ENCODE measurements at regions not wholly inside any gene's neighbourhood (a gene's known extent, or its start where the extent isn't known, plus 50 kb on each side); places are given as distances from the start of the nearest gene placed in this dataset.

- ChIA-PET POLR2A (interaction anchor here (0.6 kb wide), 1 partner anchor 11 kb away, joined by 3 read pairs; no protein-coding TSS in a partner anchor), CTCF (interaction anchor here (0.9 kb wide), 1 partner anchor 10 kb away, joined by 3 read pairs; no protein-coding TSS in a partner anchor)
- TF ChIP-seq, protein P1, sequence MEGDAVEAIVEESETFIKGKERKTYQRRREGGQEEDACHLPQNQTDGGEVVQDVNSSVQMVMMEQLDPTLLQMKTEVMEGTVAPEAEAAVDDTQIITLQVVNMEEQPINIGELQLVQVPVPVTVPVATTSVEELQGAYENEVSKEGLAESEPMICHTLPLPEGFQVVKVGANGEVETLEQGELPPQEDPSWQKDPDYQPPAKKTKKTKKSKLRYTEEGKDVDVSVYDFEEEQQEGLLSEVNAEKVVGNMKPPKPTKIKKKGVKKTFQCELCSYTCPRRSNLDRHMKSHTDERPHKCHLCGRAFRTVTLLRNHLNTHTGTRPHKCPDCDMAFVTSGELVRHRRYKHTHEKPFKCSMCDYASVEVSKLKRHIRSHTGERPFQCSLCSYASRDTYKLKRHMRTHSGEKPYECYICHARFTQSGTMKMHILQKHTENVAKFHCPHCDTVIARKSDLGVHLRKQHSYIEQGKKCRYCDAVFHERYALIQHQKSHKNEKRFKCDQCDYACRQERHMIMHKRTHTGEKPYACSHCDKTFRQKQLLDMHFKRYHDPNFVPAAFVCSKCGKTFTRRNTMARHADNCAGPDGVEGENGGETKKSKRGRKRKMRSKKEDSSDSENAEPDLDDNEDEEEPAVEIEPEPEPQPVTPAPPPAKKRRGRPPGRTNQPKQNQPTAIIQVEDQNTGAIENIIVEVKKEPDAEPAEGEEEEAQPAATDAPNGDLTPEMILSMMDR (IDR thresholded peaks at IDR 0.05; ENCODE audit: control extremely low read depth, extremely low read depth, low read depth, missing control alignments): no peak
- no peak for DNase-seq (ENCODE audit: extremely low spot score)
Measured at GRCh38 chr15:70281261-70281810, 183.6 kb upstream of the TLE3 start.

- DNase-seq (ENCODE audit: extremely low spot score): no peak
- ChIA-PET POLR2A (interaction anchor here (0.6 kb wide), 1 partner anchor 10 kb away, joined by 3 read pairs; no protein-coding TSS in a partner anchor), CTCF (interaction anchor here (0.9 kb wide), 1 partner anchor 10 kb away, joined by 3 read pairs; no protein-coding TSS in a partner anchor)
- TF ChIP-seq, protein P1 (IDR thresholded peaks at IDR 0.05; ENCODE audit: control extremely low read depth, extremely low read depth, low read depth, missing control alignments): no peak
Measured at GRCh38 chr15:70280781-70281180, 183.1 kb upstream of the TLE3 start.

GRCh38 chr15:70279096-70279495 is 181.4 kb upstream of the TLE3 start:
- ChIA-PET POLR2A (no interaction called here), CTCF (interaction anchor here (1.5 to 1.7 kb wide), 2 partner anchors 15 to 21 kb away, joined by 4 to 6 read pairs; no protein-coding TSS in a partner anchor)
- no peak for DNase-seq (ENCODE audit: extremely low spot score)
- TF ChIP-seq, protein P1 (IDR thresholded peaks at IDR 0.05; ENCODE audit: control extremely low read depth, extremely low read depth, low read depth, missing control alignments): no peak

DNA sequence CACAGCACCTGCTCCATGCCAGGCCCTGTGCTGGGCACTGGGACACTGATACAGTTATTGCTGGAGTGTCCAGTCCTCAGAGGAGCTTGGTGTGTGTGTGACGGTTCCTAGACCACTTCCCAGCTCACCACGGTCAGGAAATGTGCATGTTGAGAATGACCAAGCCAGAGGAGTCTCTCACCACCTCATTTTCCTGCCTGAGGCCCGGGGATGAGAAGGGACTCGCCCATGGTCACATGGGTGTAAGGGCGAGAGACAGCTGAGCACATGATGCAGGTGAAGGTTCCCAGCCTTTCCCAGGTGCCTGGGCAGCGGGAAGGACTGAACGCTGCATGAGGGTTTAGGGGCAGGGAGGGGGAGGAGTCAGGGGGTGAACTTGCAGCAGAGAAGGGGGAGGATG is 180.9 kb upstream of the TLE3 start:
- ChIA-PET POLR2A (no interaction called here), CTCF (interaction anchor here (1.0 to 1.7 kb wide), 5 partner anchors 10 to 225 kb away, joined by 3 to 6 read pairs (median 4); no protein-coding TSS in a partner anchor)
- no peak for DNase-seq (ENCODE audit: extremely low spot score)
- TF ChIP-seq, protein P1 (IDR thresholded peaks at IDR 0.05; ENCODE audit: control extremely low read depth, extremely low read depth, low read depth, missing control alignments): no peak

GRCh38 chr15:70277556-70277955 is 179.8 kb upstream of the TLE3 start:
- TF ChIP-seq, protein P1 (IDR thresholded peaks at IDR 0.05; ENCODE audit: control extremely low read depth, extremely low read depth, low read depth, missing control alignments): no peak
- no peak for DNase-seq (ENCODE audit: extremely low spot score)
- ChIA-PET CTCF (interaction anchor here (1.0 to 1.7 kb wide), 5 partner anchors 9 to 226 kb away, joined by 3 to 6 read pairs (median 4); no protein-coding TSS in a partner anchor), POLR2A (no interaction called here)

DNA sequence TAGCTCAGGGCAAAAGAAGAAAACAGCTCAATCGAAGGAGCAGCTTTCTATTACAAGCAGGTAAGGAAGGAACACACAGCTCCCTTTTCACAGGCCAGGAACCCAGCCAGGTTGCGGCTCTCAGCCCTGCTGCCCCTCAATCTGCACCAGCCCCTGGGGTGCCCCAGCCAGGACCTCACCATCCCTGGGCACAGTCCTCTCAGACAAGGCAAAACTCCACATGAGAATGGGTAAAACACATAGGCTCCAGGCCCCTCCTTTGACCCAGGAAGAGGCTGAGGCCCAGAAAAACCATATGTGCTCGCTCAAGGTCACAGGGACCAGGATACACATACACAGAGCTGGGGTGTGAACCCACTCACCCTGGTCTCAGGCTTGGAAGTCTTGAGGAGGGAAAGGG is 178.7 kb upstream of the TLE3 start:
- ChIA-PET POLR2A (no interaction called here), CTCF (interaction anchor here (0.9 kb wide), 1 partner anchor 191 kb away, joined by 3 read pairs; no protein-coding TSS in a partner anchor)
- TF ChIP-seq, protein P1 (IDR thresholded peaks at IDR 0.05; ENCODE audit: control extremely low read depth, extremely low read depth, low read depth, missing control alignments): no peak
- DNase-seq (ENCODE audit: extremely low spot score): no peak

Measured in GM10248 (cell line).